Central memory CD8-positive, alpha-beta T cell (primary cell): ENCODE measurements at regions not wholly inside any gene's neighbourhood (a gene's known extent, or its start where the extent isn't known, plus 50 kb on each side); places are given as distances from the start of the nearest gene placed in this dataset.
"Not testable (repeated sequence)": the region's sequence is repeated elsewhere in the genome, so short reads cannot be mapped to it uniquely, and the experiment has no call there.

Experiments
- ATAC-seq: fragments of 150-1000 bp; cut with Tn5 transposase; replicated peaks from 2 replicates; pipeline ENCODE4 v1.10.0; 2022; ENCODE audit warnings: mild to moderate bottlenecking, moderate FRiP score, moderate number of reproducible peaks; ENCODE audit not compliant: poor library complexity, severe bottlenecking; ENCODE audit errors: extremely low read depth
- DNase-seq, 2 donors: peaks; one replicate each; pipeline ENCODE4 v3.0.0; 2021; ENCODE audit warnings: low spot score in 2 of 2
- H3K27ac Mint-ChIP-seq: one replicate; pipeline ENCODE4 v1.8.0; 2022; ENCODE audit warnings: low read depth, mild to moderate bottlenecking, moderate library complexity, mixed read lengths
- H3K27me3 Mint-ChIP-seq: one replicate; pipeline ENCODE4 v1.8.0; 2022; ENCODE audit warnings: mixed read lengths
- H3K36me3 Mint-ChIP-seq: one replicate; pipeline ENCODE4 v1.8.0; 2022; ENCODE audit warnings: mild to moderate bottlenecking, moderate library complexity, mixed read lengths; ENCODE audit not compliant: insufficient read depth
- H3K4me1 Mint-ChIP-seq: one replicate; pipeline ENCODE4 v1.8.0; 2022; ENCODE audit warnings: mixed read lengths
- H3K4me3 Mint-ChIP-seq: one replicate; pipeline ENCODE4 v1.8.0; 2022; ENCODE audit warnings: mild to moderate bottlenecking, moderate library complexity, mixed read lengths
- H3K9me3 Mint-ChIP-seq: one replicate; pipeline ENCODE4 v1.8.0; 2022; ENCODE audit warnings: mixed read lengths

DNA sequence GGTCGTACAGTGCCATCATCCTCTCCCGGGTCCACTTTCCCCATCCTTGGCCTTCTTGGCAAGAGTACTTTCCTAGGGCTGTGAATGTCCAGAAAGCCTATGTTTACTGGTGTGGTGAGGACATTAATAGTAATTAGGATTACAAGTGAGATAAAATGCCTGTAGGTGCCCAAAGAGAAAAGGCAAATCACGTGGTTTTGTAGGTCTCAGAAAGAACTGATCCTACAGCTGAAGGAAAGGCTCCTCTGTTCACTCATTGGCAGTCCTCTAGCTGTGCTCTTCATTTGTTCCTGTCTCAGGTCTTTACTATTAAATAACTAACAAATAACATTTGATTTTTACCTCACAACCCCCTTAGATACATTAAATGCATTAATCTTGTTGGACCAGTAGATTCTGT lies 220.1 kb upstream of the CBLB start:
- H3K27ac Mint-ChIP-seq: no peak overlapping the region
- DNase-seq (no peak), ATAC-seq (no peak)
- H3K4me1 Mint-ChIP-seq: peaks cover under 1% of the 10 kb centered on the region
- no peaks in the 10 kb centered on the region for H3K27me3 Mint-ChIP-seq
- H3K36me3 Mint-ChIP-seq: peaks cover 1% of the 10 kb centered on the region
- H3K9me3 Mint-ChIP-seq: no peaks in the 10 kb centered on the region
- no peak overlapping the region for H3K4me3 Mint-ChIP-seq

DNA sequence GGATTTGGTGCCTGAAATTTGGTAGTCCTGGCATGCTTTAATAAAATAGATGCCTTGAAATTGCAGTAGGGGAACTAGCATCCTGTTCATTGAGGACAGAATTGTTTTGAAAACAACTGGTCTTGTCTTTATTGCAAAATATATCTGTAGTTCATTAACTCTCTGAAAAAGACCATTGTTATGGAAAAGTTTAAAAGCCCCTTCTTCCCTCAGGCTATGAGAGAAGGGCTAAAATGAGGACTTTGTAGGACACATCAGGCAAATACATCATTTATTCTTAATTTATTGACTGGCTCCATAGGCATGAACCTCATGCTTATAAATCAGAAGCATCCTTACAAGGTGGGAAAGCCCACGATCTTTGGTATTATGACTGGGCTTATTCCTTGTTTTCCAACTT lies 221.0 kb upstream of the CBLB start:
- ATAC-seq (no peak), DNase-seq (no peak)
- Mint-ChIP-seq H3K4me1 (no peaks in the 10 kb centered on the region), H3K27ac (no peak overlapping the region), H3K36me3 (peaks cover 1% of the 10 kb centered on the region), H3K27me3 (no peaks in the 10 kb centered on the region), H3K4me3 (no peak overlapping the region), H3K9me3 (no peaks in the 10 kb centered on the region)

DNA sequence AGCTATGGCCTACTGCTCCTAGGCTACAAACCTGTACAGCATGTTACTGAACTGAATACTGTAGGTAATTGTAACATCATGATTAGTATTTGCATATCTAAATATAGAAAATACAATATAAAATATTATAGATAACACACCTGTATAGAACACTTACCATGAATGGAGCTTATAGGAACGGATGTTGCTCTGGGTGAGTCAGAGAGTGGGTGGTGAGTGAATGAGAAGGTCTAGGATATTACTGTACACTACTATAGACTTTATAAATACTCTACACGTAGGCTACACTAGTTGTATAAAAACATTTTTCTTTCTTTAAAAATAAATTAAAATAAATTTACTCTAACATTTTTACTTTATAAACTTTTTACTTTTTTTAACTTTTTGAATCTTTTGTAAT lies 224.0 kb upstream of the CBLB start:
- ATAC-seq: no peak
- no peaks in the 10 kb centered on the region for H3K4me1 Mint-ChIP-seq
- no peaks in the 10 kb centered on the region for H3K27me3 Mint-ChIP-seq
- H3K27ac Mint-ChIP-seq: no peak overlapping the region
- no peak for DNase-seq
- H3K36me3 Mint-ChIP-seq: peaks cover 1% of the 10 kb centered on the region
- H3K9me3 Mint-ChIP-seq: no peaks in the 10 kb centered on the region
- H3K4me3 Mint-ChIP-seq: no peak overlapping the region

DNA sequence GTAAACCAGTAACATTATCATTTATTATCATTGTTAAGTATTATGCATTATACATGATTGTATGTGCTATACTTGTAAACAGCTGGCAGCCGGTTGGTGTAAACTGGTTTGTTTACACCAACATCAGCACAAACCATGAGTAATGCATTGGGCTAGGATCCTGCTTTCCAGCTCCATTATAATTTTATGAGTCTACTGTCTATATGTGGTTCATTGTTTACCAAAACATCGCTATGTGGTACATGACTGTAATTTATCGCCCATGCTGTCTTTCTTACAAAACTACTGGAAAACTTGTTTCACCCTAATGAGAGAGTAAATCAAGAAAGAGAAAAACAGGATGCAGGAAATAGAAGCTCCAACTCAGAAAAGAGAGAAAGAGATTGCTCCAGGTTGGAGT lies 224.8 kb upstream of the CBLB start:
- DNase-seq: no peak
- Mint-ChIP-seq H3K4me3 (no peak overlapping the region), H3K27me3 (no peaks in the 10 kb centered on the region), H3K27ac (no peak overlapping the region), H3K9me3 (no peaks in the 10 kb centered on the region), H3K4me1 (no peaks in the 10 kb centered on the region), H3K36me3 (peaks cover 1% of the 10 kb centered on the region)
- ATAC-seq: no peak

DNA sequence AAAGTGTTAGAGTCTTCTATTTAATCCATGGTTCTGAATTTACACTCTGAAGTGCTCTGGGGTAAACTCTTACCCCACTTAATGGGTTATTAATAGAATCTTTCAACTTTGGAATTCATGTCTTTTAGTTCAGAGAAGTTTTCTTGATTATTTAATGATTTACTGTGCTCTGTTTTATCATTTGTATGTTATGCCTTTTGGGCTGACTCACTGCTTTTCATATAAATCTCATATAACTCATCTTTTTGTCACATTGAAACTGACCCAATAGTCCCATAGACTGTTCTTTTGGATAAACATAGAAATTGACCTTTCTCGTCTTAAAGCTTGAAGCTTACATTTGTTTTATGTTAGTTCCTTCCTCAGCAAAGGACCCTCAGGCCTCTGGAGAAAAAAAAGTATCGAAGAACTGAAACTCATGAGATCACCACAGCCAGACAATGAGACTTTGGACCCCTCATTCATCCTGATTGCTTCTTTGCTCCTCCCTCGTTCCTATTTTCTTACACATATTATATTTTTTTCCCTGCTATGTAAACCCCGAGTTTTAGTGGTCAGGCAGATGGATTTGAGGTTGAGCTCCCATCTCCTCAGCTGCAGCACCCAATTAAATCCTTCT lies 229.1 kb upstream of the CBLB start:
- Mint-ChIP-seq H3K4me3 (no peak overlapping the region), H3K27ac (no peak overlapping the region), H3K9me3 (peaks cover 11% of the 10 kb centered on the region), H3K4me1 (no peaks in the 10 kb centered on the region), H3K27me3 (no peaks in the 10 kb centered on the region), H3K36me3 (peaks cover 2% of the 10 kb centered on the region)
- DNase-seq (no peak), ATAC-seq (no peak)

DNA sequence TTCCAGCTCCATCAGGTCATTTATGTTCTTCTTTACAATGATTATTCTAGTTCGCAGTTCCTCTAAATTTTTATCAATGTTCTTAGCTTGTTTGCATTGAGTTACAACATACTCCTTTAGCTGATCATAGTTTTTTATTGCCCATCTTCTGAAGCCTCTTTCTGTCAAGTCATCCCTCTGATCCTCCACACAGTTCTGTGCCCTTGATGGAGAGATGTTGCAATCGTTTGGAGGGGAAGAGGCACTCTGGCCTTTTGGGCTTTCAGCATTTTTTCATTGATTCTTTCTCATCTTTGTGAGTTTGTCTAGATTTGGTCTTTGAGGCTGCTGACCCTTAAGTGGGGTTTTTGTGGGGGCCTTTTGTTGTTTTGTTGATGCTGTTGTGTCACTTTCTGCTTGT lies 234.6 kb upstream of the CBLB start:
- no peaks in the 10 kb centered on the region for H3K27me3 Mint-ChIP-seq
- no peak overlapping the region for H3K4me3 Mint-ChIP-seq
- no peak overlapping the region for H3K27ac Mint-ChIP-seq
- DNase-seq: no peak
- peaks cover 2% of the 10 kb centered on the region for H3K36me3 Mint-ChIP-seq
- no peak for ATAC-seq
- H3K4me1 Mint-ChIP-seq: no peaks in the 10 kb centered on the region
- H3K9me3 Mint-ChIP-seq: peaks cover 15% of the 10 kb centered on the region

DNA sequence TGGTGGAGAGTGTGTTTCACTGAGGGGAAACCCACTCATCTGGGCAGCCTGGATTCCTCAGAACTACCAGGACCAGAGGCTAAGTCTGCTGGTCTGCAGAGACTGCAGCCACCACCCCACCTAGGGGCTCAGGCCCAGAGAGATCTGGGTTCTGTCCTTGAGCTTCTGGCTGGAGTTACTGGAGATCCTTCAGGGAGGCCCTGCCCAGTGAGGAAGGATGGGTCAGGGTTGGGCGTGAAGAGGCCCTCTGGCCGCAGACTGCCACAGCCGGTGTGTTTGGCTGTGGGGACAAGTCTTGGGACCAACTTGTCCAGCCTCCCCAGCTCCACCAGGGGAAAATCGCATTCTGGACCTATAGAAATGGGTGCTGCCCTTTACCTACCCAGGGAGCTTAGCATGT lies 235.3 kb upstream of the CBLB start:
- Mint-ChIP-seq H3K4me3 (no peak overlapping the region), H3K9me3 (peaks cover 15% of the 10 kb centered on the region), H3K36me3 (peaks cover 2% of the 10 kb centered on the region), H3K4me1 (no peaks in the 10 kb centered on the region), H3K27me3 (no peaks in the 10 kb centered on the region), H3K27ac (no peak overlapping the region)
- DNase-seq (no peak), ATAC-seq (no peak)

DNA sequence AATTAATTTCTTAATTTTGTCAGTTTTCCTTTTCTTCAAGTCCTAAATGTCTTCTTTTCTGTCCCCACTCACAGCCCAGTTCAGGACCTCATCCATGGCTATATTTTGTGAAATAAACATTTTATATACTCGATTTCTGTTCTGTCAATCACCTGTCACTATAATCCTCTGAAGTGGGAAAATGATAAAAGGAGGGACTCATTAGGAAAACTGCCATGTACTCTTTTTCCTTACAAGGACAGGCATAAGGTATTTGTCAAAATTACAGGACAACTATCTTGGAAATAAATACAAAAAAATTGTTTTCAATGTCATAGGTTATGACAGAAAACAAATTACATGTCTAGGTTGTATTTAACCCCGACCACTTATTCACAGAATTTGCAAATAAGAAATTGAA lies 240.1 kb upstream of the CBLB start:
- Mint-ChIP-seq H3K27me3 (no peaks in the 10 kb centered on the region), H3K9me3 (no peaks in the 10 kb centered on the region), H3K4me1 (no peaks in the 10 kb centered on the region), H3K27ac (no peak overlapping the region), H3K36me3 (peaks cover 2% of the 10 kb centered on the region), H3K4me3 (no peak overlapping the region)
- DNase-seq (no peak), ATAC-seq (no peak)

DNA sequence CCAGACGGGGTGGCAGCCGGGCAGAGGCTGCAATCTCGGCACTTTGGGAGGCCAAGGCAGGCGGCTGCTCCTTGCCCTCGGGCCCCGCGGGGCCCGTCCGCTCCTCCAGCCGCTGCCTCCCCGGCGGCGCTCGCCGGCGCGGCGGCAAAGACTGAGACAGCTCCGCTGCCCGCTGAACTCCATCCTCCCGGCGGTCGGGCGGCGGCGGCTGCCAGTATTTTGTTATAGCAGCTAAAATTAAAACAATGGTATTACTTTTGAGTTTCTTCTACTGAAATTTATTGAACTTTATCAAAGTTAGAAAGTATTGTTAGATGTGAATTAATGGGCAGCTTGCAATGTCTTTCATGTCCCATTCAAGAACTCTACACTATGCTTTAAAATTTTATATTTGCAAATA lies 243.7 kb upstream of the CBLB start:
- not testable (repeated sequence) for H3K36me3 Mint-ChIP-seq, DNase-seq, H3K4me3 Mint-ChIP-seq, ATAC-seq, H3K4me1 Mint-ChIP-seq, H3K27ac Mint-ChIP-seq, H3K27me3 Mint-ChIP-seq, H3K9me3 Mint-ChIP-seq

DNA sequence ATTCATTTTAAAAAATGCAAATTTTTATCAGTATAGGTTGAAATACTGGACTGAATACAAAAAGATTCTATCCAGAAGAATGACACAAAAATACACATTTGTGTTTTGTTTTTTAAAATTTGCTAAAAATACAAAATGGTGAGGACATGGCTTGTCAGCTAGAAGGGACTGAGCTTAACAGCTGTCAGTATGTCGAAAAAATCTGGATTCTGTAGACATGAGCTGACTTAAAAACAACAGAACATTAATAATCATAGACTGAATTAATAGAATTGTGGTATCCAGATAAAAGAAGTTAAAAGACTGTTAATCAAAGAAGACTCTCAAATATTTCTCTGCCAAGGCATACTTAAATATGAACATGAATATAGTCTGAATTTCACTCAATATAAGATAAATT lies 244.9 kb upstream of the CBLB start:
- ATAC-seq (no peak), DNase-seq (no peak)
- H3K27ac Mint-ChIP-seq: no peak overlapping the region
- no peaks in the 10 kb centered on the region for H3K9me3 Mint-ChIP-seq
- H3K4me1 Mint-ChIP-seq: no peaks in the 10 kb centered on the region
- H3K27me3 Mint-ChIP-seq: no peaks in the 10 kb centered on the region
- H3K36me3 Mint-ChIP-seq: peaks cover 2% of the 10 kb centered on the region
- H3K4me3 Mint-ChIP-seq: no peak overlapping the region

DNA sequence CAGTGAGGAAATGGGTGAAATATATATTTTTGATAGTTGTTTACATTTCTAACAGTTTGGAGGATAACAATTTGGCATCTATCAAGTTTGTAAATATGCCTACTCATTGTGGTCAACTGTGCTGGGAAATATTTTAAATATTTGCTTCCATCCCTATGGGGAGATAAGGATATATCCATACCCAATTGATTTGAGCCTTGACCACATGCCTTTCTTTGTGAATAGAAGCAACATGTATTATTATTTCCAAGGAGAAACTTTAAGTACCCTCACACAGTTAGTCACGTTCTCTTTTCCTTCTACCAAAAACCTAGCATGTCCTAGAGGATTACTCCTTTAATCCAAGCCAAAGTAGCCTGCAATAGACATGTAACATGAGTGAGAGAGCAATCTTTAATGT lies 245.4 kb upstream of the CBLB start:
- H3K4me1 Mint-ChIP-seq: no peaks in the 10 kb centered on the region
- peaks cover 2% of the 10 kb centered on the region for H3K36me3 Mint-ChIP-seq
- DNase-seq (no peak), ATAC-seq (no peak)
- no peak overlapping the region for H3K27ac Mint-ChIP-seq
- no peaks in the 10 kb centered on the region for H3K9me3 Mint-ChIP-seq
- no peaks in the 10 kb centered on the region for H3K27me3 Mint-ChIP-seq
- H3K4me3 Mint-ChIP-seq: no peak overlapping the region

DNA sequence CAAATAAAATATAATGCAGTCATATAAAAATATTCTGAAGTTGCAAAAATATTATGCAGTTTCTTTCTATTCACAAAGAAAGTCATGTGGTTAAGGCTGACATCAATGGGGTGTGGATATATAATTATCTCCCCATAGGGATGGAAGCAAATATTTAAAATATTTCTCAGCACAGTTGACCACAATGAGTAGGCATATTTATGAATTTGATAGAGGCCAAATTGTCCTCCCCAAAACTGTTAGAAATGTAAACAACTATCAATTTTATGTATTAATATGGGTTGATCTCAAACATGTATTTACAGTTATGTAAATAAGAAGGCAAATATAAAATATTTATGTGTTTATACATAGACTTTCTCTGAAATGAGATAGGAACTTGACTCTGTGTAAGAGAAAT lies 246.0 kb upstream of the CBLB start:
- no peak overlapping the region for H3K27ac Mint-ChIP-seq
- H3K36me3 Mint-ChIP-seq: peaks cover 2% of the 10 kb centered on the region
- no peak for ATAC-seq
- H3K4me3 Mint-ChIP-seq: no peak overlapping the region
- no peaks in the 10 kb centered on the region for H3K4me1 Mint-ChIP-seq
- no peaks in the 10 kb centered on the region for H3K27me3 Mint-ChIP-seq
- no peaks in the 10 kb centered on the region for H3K9me3 Mint-ChIP-seq
- no peak for DNase-seq

DNA sequence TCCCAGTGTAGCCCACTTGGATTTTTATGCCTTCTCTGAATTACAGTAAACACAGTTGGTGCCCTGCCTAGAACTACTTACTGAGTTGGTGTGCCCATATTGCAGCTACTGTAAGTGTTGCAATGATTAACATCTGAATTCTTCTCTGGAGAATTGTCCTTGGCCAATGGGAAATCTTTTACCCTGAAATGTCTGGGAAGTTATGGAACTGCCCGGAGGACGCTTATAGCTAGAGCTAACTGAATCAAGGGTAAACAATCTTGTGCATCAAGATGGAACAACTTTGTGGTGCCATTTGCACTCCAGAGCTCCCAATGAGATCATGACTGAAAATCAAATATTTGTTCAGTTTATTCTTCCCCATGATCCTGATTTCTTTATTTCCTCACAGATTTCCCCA lies 246.7 kb upstream of the CBLB start:
- no peak for ATAC-seq
- peaks cover 2% of the 10 kb centered on the region for H3K36me3 Mint-ChIP-seq
- H3K9me3 Mint-ChIP-seq: no peaks in the 10 kb centered on the region
- no peaks in the 10 kb centered on the region for H3K4me1 Mint-ChIP-seq
- H3K27me3 Mint-ChIP-seq: no peaks in the 10 kb centered on the region
- no peak for DNase-seq
- H3K27ac Mint-ChIP-seq: no peak overlapping the region
- no peak overlapping the region for H3K4me3 Mint-ChIP-seq
